ENCODE measurements at regions not wholly inside any gene's neighbourhood (a gene's known extent, or its start where the extent isn't known, plus 50 kb on each side); places are given as distances from the start of the nearest gene placed in this dataset.

- DNase-seq (ENCODE audit: low spot score): no peak
Observed at GRCh38 chr6:45830441-45831139, 185.1 kb downstream of the CLIC5 start.

GRCh38 chr6:45829873-45830272, 185.8 kb downstream of the CLIC5 start:
- no peak for DNase-seq (ENCODE audit: low spot score)

- no peak for DNase-seq (ENCODE audit: low spot score)
Observed at GRCh38 chr6:45827952-45828530, 187.6 kb downstream of the CLIC5 start.

- DNase-seq (ENCODE audit: low spot score): no peak
Observed at GRCh38 chr6:45822873-45823272, 192.8 kb downstream of the CLIC5 start.

- DNase-seq (ENCODE audit: low spot score): no peak
Observed at GRCh38 chr6:45822246-45822812, 193.3 kb downstream of the CLIC5 start.

GRCh38 chr6:45818655-45819054, 197.0 kb downstream of the CLIC5 start:
- DNase-seq (ENCODE audit: low spot score): no peak

GRCh38 chr6:45816674-45817297, 198.9 kb downstream of the CLIC5 start:
- no peak for DNase-seq (ENCODE audit: low spot score)

- DNase-seq (ENCODE audit: low spot score): no peak
Observed at GRCh38 chr6:45815466-45816125, 200.1 kb downstream of the CLIC5 start.

GRCh38 chr6:45814772-45815171, 200.9 kb downstream of the CLIC5 start:
- DNase-seq (ENCODE audit: low spot score): no peak

- no peak for DNase-seq (ENCODE audit: low spot score)
Observed at GRCh38 chr6:45813943-45814342, 201.7 kb downstream of the CLIC5 start.

GRCh38 chr6:45812922-45813321, 202.7 kb downstream of the CLIC5 start:
- no peak for DNase-seq (ENCODE audit: low spot score)

GRCh38 chr6:45808917-45809316, 206.7 kb downstream of the CLIC5 start:
- DNase-seq (ENCODE audit: low spot score): no peak

- DNase-seq (ENCODE audit: low spot score): no peak
Observed at GRCh38 chr6:45808042-45808645, 207.5 kb downstream of the CLIC5 start.

GRCh38 chr6:45807311-45808041, 208.2 kb downstream of the CLIC5 start:
- DNase-seq (ENCODE audit: low spot score): no peak

- no peak for DNase-seq (ENCODE audit: low spot score)
Observed at GRCh38 chr6:45806172-45806571, 209.5 kb downstream of the CLIC5 start.

GRCh38 chr6:45803071-45803470, 212.6 kb downstream of the CLIC5 start:
- DNase-seq (ENCODE audit: low spot score): no peak

GRCh38 chr6:45801471-45802289, 214.0 kb downstream of the CLIC5 start:
- DNase-seq (ENCODE audit: low spot score): no peak

GRCh38 chr6:45800911-45801310, 214.7 kb downstream of the CLIC5 start:
- DNase-seq (ENCODE audit: low spot score): no peak

- no peak for DNase-seq (ENCODE audit: low spot score)
Observed at GRCh38 chr6:45795678-45796077, 220.0 kb downstream of the CLIC5 start.

- no peak for DNase-seq (ENCODE audit: low spot score)
Observed at GRCh38 chr6:45794465-45794864, 221.2 kb downstream of the CLIC5 start.

Measured in hepatic stellate cell (primary cell).